ENCODE measurements at regions not wholly inside any gene's neighbourhood (a gene's known extent, or its start where the extent isn't known, plus 50 kb on each side); places are given as distances from the start of the nearest gene placed in this dataset.

- TF ChIP-seq FOXM1 (IDR thresholded peaks at IDR 0.05; ENCODE audit: borderline replicate concordance) (no peak), ZNF384 (IDR thresholded peaks at IDR 0.05) (0 out of 2 replicates have a peak, but pooled peaks have one; percentile 30)
- ChIA-PET CTCF (no interaction called here), POLR2A (no interaction called here)
- no peak for DNase-seq (ENCODE audit: extremely low spot score)
Measured at GRCh38 chr19:13668964-13669363, 95.4 kb upstream of the MRI1 start.

- ChIA-PET CTCF (no interaction called here), POLR2A (no interaction called here)
- DNase-seq (ENCODE audit: extremely low spot score), result no peak
- no peak for TF ChIP-seq NFRKB (IDR thresholded peaks at IDR 0.05)
- no peak for TF ChIP-seq HDGF (IDR thresholded peaks at IDR 0.05; ENCODE audit: borderline replicate concordance)
- TF ChIP-seq ZNF384 (IDR thresholded peaks at IDR 0.05), result no peak
- TF ChIP-seq ARNT (IDR thresholded peaks at IDR 0.05), result no peak
- TF ChIP-seq TARDBP (IDR thresholded peaks at IDR 0.05), result no peak
- TF ChIP-seq L3MBTL2 (conservative IDR thresholded peaks at IDR 0.05), result no peak
- no peak for TF ChIP-seq SUZ12 (IDR thresholded peaks at IDR 0.05)
- no peak for TF ChIP-seq FOXK2 (IDR thresholded peaks at IDR 0.05)
- no peak for TF ChIP-seq LEF1 (IDR thresholded peaks at IDR 0.05; ENCODE audit: borderline replicate concordance)
- TF ChIP-seq SP1 (IDR thresholded peaks at IDR 0.05), result no peak
- TF ChIP-seq FOXM1 (IDR thresholded peaks at IDR 0.05; ENCODE audit: borderline replicate concordance), result no peak
- no peak for TF ChIP-seq PKNOX1 (IDR thresholded peaks at IDR 0.05)
- TF ChIP-seq BHLHE40 (IDR thresholded peaks at IDR 0.05; ENCODE audit: borderline replicate concordance), result no peak
- no peak for TF ChIP-seq CTBP1 (IDR thresholded peaks at IDR 0.05; ENCODE audit: borderline replicate concordance)
Measured at GRCh38 chr19:13666165-13666564, 98.2 kb upstream of the MRI1 start.

DNA sequence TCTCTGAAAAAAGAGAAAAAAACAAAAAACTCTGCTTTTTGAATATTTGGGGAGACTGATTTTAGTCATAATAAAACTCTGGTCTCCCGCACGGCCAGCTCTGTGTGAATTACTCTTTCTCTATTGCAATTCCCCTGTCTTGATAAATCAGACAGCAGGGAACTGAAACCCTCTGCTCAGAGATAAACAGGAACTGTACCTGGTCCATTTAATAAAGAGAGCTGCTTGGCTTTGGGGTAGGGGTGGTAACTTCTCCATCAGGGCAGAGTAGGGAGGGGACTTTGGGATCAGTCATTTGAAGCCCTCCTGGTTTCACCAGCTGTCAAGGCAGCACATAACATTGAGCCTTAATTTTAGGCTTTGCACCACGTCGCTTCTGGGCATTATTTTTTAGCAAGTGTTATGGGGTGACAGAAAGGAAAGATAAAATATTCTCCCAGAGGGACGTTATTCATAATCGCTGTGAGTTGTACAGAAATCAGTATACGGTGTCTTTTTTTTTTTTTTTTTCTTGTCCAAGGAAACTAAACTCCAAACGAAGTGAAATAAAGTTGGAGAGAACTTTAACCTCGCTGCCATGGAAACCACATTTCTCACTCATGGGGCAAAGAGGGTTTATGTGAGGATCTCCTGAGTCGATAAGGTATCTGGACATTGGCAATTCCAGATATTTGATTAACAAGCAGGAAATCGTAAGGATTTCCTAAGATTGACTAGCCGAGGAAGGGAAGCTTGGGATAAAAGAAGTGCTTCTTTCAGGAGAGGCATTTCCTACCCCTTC lies 99.0 kb upstream of the MRI1 start:
- DNase-seq (ENCODE audit: extremely low spot score), result no peak
- ChIA-PET POLR2A (no interaction called here), CTCF (interaction anchor here (0.6 kb wide), 1 partner anchor 56 kb away, joined by 4 read pairs; no protein-coding TSS in a partner anchor)
- TF ChIP-seq ZNF384 (IDR thresholded peaks at IDR 0.05) (no peak), ELF4 (IDR thresholded peaks at IDR 0.05) (no peak), LEF1 (IDR thresholded peaks at IDR 0.05; ENCODE audit: borderline replicate concordance) (no peak), CTBP1 (IDR thresholded peaks at IDR 0.05; ENCODE audit: borderline replicate concordance) (no peak), BHLHE40 (IDR thresholded peaks at IDR 0.05; ENCODE audit: borderline replicate concordance) (no peak), SP1 (IDR thresholded peaks at IDR 0.05) (no peak), FOXK2 (IDR thresholded peaks at IDR 0.05) (no peak), HDGF (IDR thresholded peaks at IDR 0.05; ENCODE audit: borderline replicate concordance) (no peak), FOXA1 (IDR thresholded peaks at IDR 0.05) (no peak), FOXM1 (IDR thresholded peaks at IDR 0.05; ENCODE audit: borderline replicate concordance) (no peak), TARDBP (IDR thresholded peaks at IDR 0.05) (no peak), ARNT (IDR thresholded peaks at IDR 0.05) (no peak), SUZ12 (IDR thresholded peaks at IDR 0.05) (no peak), NFRKB (IDR thresholded peaks at IDR 0.05) (no peak), PKNOX1 (IDR thresholded peaks at IDR 0.05) (no peak), L3MBTL2 (conservative IDR thresholded peaks at IDR 0.05) (no peak)

GRCh38 chr19:13652810-13653590 lies 111.3 kb upstream of the MRI1 start:
- ChIA-PET CTCF (no interaction called here), POLR2A (no interaction called here)
- no peak for DNase-seq (ENCODE audit: extremely low spot score)
- TF ChIP-seq ZNF384 (IDR thresholded peaks at IDR 0.05) (no peak), ARNT (IDR thresholded peaks at IDR 0.05) (no peak), PKNOX1 (IDR thresholded peaks at IDR 0.05) (no peak), CTBP1 (IDR thresholded peaks at IDR 0.05; ENCODE audit: borderline replicate concordance) (no peak), FOXM1 (IDR thresholded peaks at IDR 0.05; ENCODE audit: borderline replicate concordance) (no peak), FOXA1 (IDR thresholded peaks at IDR 0.05) (no peak), SUZ12 (IDR thresholded peaks at IDR 0.05) (no peak), LEF1 (IDR thresholded peaks at IDR 0.05; ENCODE audit: borderline replicate concordance) (no peak), NFRKB (IDR thresholded peaks at IDR 0.05) (no peak)

DNA sequence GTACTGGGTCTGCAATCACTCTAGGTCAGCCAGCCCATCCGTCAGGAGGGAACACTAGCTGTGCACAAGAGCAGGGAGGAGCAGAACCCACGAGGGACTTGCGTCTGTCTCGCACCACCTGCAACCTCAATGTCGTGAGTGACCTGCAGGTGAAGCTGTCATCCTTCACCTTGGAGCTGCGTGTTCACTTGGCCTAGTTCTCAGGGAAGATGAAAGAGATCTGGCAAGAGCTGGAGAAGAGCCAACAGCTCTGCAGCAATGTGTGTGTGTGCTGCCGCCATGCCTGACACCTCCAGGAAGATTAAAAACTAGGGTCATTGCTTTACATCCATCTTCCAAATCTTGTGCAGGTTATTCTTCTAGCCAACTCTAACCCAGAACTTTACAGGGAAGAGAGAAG lies 117.6 kb upstream of the MRI1 start:
- TF ChIP-seq PKNOX1 (IDR thresholded peaks at IDR 0.05), result no peak
- TF ChIP-seq SP1 (IDR thresholded peaks at IDR 0.05), result no peak
- TF ChIP-seq FOXM1 (IDR thresholded peaks at IDR 0.05; ENCODE audit: borderline replicate concordance), result no peak
- no peak for TF ChIP-seq BHLHE40 (IDR thresholded peaks at IDR 0.05; ENCODE audit: borderline replicate concordance)
- no peak for TF ChIP-seq TARDBP (IDR thresholded peaks at IDR 0.05)
- no peak for TF ChIP-seq SUZ12 (IDR thresholded peaks at IDR 0.05)
- no peak for TF ChIP-seq CTBP1 (IDR thresholded peaks at IDR 0.05; ENCODE audit: borderline replicate concordance)
- no peak for TF ChIP-seq ARNT (IDR thresholded peaks at IDR 0.05)
- TF ChIP-seq ELF4 (IDR thresholded peaks at IDR 0.05), result no peak
- no peak for TF ChIP-seq FOXA1 (IDR thresholded peaks at IDR 0.05)
- TF ChIP-seq LEF1 (IDR thresholded peaks at IDR 0.05; ENCODE audit: borderline replicate concordance), result no peak
- TF ChIP-seq HDGF (IDR thresholded peaks at IDR 0.05; ENCODE audit: borderline replicate concordance), result no peak
- no peak for TF ChIP-seq L3MBTL2 (conservative IDR thresholded peaks at IDR 0.05)
- no peak for TF ChIP-seq FOXK2 (IDR thresholded peaks at IDR 0.05)
- TF ChIP-seq ZNF384 (IDR thresholded peaks at IDR 0.05), result no peak
- no peak for TF ChIP-seq NFRKB (IDR thresholded peaks at IDR 0.05)
- no peak for DNase-seq (ENCODE audit: extremely low spot score)
- POLR2A ChIA-PET, result no interaction called here
- CTCF ChIA-PET, result no interaction called here

All from HEK293T (cell line).